ENCODE measurements at regions not wholly inside any gene's neighbourhood (a gene's known extent, or its start where the extent isn't known, plus 50 kb on each side); places are given as distances from the start of the nearest gene placed in this dataset.

- TF ChIP-seq EZH2 (IDR thresholded peaks at IDR 0.05) (no peak), POLR2AphosphoS5 (IDR thresholded peaks at IDR 0.05; ENCODE audit: borderline replicate concordance, low read depth, low read length) (no peak), FOXP2 (optimal IDR thresholded peaks at IDR 0.05; ENCODE audit: control extremely low read depth, extremely low read length, insufficient read depth) (no peak)
Observed at GRCh38 chr17:63309021-63309420, 137.1 kb downstream of the CYB561 start.
